ENCODE measurements at regions not wholly inside any gene's neighbourhood (a gene's known extent, or its start where the extent isn't known, plus 50 kb on each side); places are given as distances from the start of the nearest gene placed in this dataset.
A peak's percentile ranks its signal among the peaks of the same experiment; 100 is the strongest.
"Not testable (repeated sequence)": the region's sequence is repeated elsewhere in the genome, so short reads cannot be mapped to it uniquely, and the experiment has no call there.

- no peak for DNase-seq
Measured at GRCh38 chr5:110258460-110259216, 467.8 kb downstream of the TMEM232 start.

GRCh38 chr5:110262749-110263148 lies 463.7 kb downstream of the TMEM232 start:
- DNase-seq = peak in 1 of 3 donors; percentile 0

- DNase-seq = no peak
Measured at GRCh38 chr5:110264661-110265060, 461.8 kb downstream of the TMEM232 start.

GRCh38 chr5:110265162-110265561 lies 461.3 kb downstream of the TMEM232 start:
- DNase-seq = no peak

- no peak for DNase-seq
Measured at GRCh38 chr5:110267714-110268113, 458.8 kb downstream of the TMEM232 start.

- no peak for DNase-seq
Measured at GRCh38 chr5:110268283-110268682, 458.2 kb downstream of the TMEM232 start.

GRCh38 chr5:110268985-110269384 lies 457.5 kb downstream of the TMEM232 start:
- no peak for DNase-seq

GRCh38 chr5:110269478-110270142 lies 456.9 kb downstream of the TMEM232 start:
- no peak for DNase-seq

GRCh38 chr5:110275878-110276277 lies 450.6 kb downstream of the TMEM232 start:
- DNase-seq = no peak

GRCh38 chr5:110278449-110278848 lies 448.0 kb downstream of the TMEM232 start:
- DNase-seq = not testable (repeated sequence)

GRCh38 chr5:110284121-110284520 lies 442.4 kb downstream of the TMEM232 start:
- DNase-seq = not testable (repeated sequence)

- DNase-seq = no peak
Measured at GRCh38 chr5:110288766-110289511, 437.5 kb downstream of the TMEM232 start.

GRCh38 chr5:110289512-110289810 lies 437.0 kb downstream of the TMEM232 start:
- no peak for DNase-seq

GRCh38 chr5:110290542-110290941 lies 435.9 kb downstream of the TMEM232 start:
- DNase-seq = no peak

- DNase-seq = no peak
Measured at GRCh38 chr5:110294281-110294680, 432.2 kb downstream of the TMEM232 start.

GRCh38 chr5:110297152-110297670 lies 429.3 kb downstream of the TMEM232 start:
- no peak for DNase-seq

- no peak for DNase-seq
Measured at GRCh38 chr5:110304176-110304575, 422.3 kb downstream of the TMEM232 start.

GRCh38 chr5:110306650-110307049 lies 419.8 kb downstream of the TMEM232 start:
- no peak for DNase-seq

GRCh38 chr5:110309222-110309621 lies 417.2 kb downstream of the TMEM232 start:
- no peak for DNase-seq

GRCh38 chr5:110316566-110316965 lies 409.9 kb downstream of the TMEM232 start:
- DNase-seq = not testable (repeated sequence)

- no peak for DNase-seq
Measured at GRCh38 chr5:110321117-110321516, 405.4 kb downstream of the TMEM232 start.

GRCh38 chr5:110323357-110323756 lies 403.1 kb downstream of the TMEM232 start:
- DNase-seq = no peak

GRCh38 chr5:110323832-110324231 lies 402.6 kb downstream of the TMEM232 start:
- DNase-seq = no peak

GRCh38 chr5:110324876-110325275 lies 401.6 kb downstream of the TMEM232 start:
- DNase-seq = no peak
